ENCODE measurements at regions not wholly inside any gene's neighbourhood (a gene's known extent, or its start where the extent isn't known, plus 50 kb on each side); places are given as distances from the start of the nearest gene placed in this dataset.
"Not testable (repeated sequence)": the region's sequence is repeated elsewhere in the genome, so short reads cannot be mapped to it uniquely, and the experiment has no call there.

DNA sequence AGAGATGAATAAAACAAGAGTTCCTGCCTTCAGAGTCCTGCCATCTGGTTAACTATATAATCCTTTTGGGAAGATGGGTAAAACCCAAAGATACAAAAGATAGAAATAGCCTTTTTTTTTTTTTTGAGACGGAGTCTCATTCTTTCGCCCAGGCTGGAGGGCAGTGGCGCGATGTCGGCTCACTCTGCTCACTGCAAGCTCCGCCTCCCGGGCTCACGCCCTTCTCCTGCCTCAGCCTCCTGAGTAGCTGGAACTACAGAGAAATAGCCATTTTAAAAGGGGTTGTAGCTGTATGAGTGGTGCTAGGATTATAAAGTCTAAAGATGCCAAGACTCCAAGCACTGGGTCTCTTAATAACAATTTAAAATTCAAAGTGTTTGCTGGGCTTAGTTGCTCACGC lies 97.2 kb downstream of the KDR start:
- no peak for DNase-seq (ENCODE audit: low read depth in 1 of 2, low spot score in 1 of 2)

DNA sequence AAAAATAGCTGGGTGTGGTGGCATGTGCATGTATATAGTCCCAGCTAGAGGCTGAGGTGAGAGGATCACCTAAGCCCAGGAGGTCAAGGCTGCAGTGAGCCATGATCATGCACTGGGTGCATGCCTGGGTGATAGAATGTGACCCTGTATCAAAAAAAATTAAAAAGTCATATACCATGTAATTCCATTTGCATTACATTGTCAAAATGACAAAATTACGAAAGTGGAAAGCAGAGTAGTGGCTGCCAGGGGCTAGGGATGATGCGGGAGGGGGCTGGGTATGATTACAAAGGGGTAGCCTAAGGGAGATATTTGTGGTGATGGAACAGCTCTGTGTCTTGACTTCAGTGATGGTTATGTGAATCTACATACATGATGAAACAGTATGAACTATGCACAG lies 97.8 kb downstream of the KDR start:
- DNase-seq (ENCODE audit: low read depth in 1 of 2, low spot score in 1 of 2), result no peak

DNA sequence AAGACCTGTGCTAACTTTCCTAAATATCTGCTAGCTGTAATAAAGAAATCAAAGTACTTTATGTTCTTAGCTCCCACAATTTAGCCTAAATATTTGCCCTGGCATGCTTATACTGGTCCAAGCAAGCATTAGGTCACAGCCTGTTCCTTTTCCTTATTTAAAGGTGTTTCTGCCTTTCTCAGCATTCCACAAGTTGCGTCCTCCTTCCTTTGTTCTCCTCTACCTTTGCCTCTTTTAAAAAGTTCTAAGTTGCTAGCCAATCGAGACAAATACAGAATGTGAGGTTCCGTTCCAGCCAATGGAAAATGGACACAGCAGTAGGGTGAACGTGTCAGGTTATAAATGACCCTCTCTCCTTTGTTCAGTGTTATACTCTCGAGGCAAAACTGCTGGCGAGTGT lies 99.9 kb downstream of the KDR start:
- DNase-seq (ENCODE audit: low read depth in 1 of 2, low spot score in 1 of 2), result not testable (repeated sequence)

DNA sequence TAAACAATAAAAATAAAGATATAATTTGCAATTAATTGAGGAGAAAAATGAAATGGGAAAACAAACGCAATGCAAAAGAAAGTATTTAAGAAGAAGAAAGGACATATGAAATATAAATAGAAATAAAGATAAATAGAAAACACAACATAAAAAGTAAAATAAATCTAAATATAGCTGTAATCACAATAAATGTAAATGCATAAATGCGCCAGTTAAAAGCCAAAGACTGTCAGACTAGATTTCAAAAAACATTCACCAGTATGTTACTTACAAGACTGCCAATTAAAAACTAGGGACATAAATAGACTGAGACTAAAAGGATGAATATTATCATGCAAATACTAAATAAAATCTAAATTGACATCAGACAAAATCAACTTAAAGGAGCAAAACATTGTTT lies 102.4 kb downstream of the KDR start:
- no peak for DNase-seq (ENCODE audit: low read depth in 1 of 2, low spot score in 1 of 2)

DNA sequence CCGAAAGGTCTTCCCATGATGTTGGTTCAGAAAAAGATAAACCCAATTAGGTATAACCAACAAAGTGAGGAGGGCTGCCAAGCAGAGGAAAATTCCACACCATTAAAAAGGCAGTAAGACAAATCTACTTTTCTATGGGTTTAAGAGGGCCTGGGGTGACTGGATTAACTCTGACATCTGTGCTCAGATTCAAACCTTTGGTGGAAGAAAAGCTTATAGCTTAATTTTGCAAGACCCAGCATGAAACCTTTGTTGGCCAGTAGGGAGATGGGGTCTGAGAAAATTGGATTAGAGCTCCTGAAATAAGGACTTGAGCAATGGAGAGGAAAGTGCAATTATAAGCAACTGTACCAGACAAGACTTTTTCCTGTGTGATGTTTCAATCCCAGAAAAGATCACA lies 104.2 kb downstream of the KDR start:
- no peak for DNase-seq (ENCODE audit: low read depth in 1 of 2, low spot score in 1 of 2)

DNA sequence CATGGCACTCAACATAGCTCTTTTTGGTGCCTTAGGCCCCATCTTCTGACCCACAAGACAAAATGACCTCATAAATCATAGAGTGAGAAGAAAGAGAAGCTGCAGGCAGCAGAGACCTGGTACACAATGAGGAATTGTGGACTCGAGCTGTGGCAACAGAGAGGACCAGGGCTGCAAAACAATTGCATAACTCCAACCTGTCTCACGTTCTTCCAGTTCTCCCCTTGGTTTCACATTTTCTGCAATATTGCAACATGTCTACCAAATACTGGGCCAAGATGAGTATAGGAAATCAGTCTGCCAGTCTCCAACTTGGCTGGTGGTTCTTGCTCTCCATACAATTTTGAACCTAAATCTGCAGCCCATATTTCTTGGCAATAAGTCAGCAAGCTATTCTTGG lies 105.3 kb downstream of the KDR start:
- no peak for DNase-seq (ENCODE audit: low read depth in 1 of 2, low spot score in 1 of 2)

DNA sequence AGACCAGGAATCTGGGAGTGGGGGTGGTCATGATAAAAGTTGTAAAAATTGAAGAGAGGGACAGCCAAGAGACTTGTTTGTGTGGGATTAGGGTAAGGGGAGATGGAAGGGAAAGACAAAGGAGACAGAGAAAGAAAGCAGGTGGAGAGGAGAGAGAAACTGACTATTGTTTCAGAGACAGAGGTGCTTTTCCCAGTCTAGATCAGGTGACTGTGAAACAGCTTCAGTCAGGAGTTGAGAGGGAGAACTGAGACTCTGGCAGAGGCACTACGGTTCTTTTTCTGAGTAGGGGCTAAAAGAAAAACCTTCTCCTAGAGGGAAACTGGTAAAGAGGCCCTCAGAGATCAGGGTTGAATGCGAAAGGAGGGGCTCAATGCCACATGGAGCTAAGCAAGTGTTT lies 106.4 kb downstream of the KDR start:
- DNase-seq (ENCODE audit: low read depth in 1 of 2, low spot score in 1 of 2), result no peak

DNA sequence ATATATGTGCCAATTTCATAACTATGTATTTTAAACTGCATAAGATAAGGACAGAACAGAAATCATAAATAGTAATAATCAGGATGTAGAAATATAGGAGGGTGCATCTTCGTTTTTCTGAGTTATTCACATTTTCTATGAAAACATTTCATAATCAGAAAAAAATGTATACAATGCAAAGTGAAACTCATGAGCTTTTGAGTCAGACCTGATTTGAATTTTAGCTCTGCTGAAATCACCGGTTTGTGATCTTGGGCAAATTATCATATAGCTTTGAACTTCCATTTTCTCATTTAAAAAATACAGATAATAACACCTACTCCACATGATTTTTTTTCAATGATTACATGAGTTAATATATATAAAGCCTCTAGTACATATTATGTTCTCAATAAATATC lies 106.9 kb downstream of the KDR start:
- no peak for DNase-seq (ENCODE audit: low read depth in 1 of 2, low spot score in 1 of 2)

DNA sequence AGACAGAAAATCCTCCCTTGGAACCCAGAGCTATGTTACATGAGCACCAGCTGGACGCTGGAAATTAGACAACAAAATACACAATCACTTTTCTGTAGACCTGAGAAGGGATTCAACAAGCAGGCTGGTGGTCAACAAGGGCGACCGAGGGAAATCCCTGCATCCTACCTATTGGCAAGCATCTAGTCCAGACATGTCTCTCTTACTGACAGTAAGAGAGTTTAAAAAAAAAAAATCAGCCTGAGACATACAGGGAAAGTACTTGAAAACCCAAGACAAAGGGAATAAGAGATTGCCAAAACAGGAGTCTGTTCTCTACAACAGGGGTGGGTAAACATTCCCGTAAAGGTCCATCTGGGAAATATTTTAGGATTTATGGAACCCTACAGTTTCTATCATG lies 108.0 kb downstream of the KDR start:
- DNase-seq (ENCODE audit: low read depth in 1 of 2, low spot score in 1 of 2), result no peak

DNA sequence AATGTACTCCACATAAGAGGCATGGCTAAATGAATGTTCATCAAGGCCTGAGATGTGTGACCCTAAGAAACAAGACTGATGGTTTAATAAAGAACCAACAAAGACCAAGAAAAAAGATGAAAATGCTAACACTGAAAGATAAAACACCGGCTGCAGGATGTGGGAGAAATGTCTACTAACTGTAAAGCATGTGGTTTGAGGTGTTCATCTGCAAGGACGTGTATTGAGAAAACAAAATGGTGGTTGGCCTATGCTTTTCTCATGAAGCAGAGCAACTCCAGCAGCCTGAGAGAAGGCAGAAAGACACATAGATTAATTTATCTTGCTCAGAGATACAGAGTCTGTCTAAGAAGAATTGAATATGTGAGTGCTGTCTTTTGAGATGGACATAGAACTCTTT lies 109.3 kb downstream of the KDR start:
- no peak for DNase-seq (ENCODE audit: low read depth in 1 of 2, low spot score in 1 of 2)

DNA sequence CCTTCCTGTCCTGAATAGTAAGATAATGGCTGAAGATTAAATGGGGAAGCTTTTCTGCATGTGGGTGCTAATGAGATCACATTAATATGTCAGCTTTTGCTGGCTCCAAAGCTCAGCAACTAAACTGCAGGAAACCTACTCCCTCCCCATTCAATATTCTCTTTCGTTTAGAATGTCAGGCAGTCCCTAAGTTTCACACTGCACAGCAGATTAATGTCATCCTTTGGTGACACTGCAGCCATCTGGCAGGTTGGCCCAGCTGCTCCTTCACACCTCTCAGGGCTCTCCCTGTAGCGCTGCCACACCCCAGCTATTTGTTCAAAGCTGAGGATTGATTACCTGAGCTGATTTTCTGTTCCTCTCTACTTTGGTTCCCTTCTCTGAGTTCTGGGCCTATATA lies 110.5 kb downstream of the KDR start:
- no peak for DNase-seq (ENCODE audit: low read depth in 1 of 2, low spot score in 1 of 2)

DNA sequence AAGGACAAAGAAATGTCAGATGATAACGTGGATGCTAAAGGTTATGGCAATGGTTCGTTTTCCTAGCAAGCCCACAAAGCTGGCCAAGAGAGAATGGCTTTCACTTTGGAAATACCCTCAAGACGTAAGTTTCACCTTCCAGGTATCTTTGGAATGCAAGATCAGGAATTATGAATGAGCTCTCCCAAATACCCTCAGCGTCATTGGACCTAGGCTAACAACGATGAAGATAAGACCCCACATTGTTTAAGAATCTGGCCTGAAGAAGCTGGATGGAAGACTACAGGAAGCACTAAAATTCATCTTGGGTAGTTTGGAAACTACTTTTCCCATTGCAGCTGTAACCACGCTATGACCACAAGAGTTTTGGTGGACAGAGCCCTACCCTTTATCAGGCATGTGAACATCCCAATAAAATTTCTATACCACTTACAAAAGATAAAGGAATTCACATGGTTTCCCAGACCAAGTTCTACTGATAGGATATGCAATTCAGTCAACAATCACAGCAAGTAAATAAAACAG lies 111.9 kb downstream of the KDR start:
- no peak for DNase-seq (ENCODE audit: low read depth in 1 of 2, low spot score in 1 of 2)

DNA sequence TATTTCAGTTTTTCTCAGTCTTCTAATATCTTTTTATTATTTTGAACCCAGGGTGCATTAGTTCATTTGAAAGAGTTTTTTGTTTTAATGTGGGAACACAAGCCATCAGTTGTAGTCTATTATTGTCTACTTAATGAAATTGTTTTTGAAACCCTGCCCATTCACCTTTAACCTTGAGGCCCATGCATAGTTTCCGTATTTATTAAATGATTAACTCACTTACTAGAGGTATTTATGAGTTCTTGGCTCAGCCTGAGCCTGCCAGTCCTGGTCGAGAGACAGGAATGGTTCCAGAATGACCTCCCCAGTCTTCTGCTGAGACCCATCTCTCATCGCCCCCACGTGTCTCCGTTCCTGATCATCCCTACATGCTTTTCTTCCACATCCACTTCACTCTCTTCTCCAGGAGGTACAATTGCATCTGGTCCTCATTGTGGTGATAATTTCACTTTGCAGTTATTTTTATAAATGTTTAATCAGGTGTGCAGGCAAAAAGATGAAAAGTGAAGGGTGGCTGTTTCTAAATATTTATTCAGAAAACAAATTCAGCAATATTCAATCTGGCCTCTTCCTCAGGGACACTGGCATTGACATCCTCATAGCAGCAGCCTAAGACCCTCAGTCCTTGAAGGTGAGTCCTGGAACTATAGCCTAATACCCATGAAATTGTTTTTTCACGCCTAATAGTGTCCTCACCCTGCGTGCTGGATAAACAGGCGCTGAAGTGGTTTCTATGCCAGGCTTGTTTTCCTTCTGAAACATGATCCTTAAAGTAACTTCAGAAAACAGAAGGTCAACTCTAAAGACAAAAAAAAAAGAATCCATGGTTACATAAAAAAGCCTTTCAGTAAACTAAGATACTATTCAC lies 112.8 kb downstream of the KDR start:
- no peak for DNase-seq (ENCODE audit: low read depth in 1 of 2, low spot score in 1 of 2)

DNA sequence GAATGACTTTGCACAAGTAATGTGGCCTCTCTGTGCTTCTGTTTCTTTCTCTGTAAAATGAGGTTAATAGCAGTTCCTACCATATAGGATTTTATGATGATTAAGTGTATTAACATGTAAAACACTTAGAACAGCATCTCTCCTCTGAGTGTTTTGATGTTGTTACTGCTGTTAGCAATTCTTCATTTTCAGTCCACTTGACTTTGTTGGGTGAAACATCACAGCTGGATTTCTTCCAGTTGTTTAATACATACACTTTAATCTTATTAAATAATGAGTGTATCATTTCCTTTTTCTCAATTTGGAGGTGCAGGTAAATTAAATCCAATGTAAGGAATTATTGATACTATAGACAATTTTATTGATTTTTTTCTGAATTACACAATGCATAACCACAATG lies 113.6 kb downstream of the KDR start:
- no peak for DNase-seq (ENCODE audit: low read depth in 1 of 2, low spot score in 1 of 2)

DNA sequence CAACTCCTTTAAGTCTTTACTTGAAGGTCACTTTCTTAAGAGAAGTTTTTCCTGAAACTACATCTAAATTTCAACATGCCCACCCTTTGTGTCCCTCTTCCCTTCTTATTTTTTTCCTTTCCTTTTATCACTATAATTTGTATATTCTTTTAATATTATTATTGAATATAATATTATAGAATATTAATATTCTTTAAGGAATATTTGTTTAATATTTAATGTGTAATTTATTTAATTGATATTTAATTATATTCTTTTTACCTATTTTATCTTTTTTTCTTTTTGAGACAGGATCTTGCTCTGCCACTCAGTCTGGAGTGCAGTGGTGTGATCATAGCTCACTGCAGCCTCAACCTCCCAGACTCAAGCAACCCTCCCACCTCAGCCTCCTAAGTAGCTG lies 114.8 kb downstream of the KDR start:
- DNase-seq (ENCODE audit: low read depth in 1 of 2, low spot score in 1 of 2), result no peak

DNA sequence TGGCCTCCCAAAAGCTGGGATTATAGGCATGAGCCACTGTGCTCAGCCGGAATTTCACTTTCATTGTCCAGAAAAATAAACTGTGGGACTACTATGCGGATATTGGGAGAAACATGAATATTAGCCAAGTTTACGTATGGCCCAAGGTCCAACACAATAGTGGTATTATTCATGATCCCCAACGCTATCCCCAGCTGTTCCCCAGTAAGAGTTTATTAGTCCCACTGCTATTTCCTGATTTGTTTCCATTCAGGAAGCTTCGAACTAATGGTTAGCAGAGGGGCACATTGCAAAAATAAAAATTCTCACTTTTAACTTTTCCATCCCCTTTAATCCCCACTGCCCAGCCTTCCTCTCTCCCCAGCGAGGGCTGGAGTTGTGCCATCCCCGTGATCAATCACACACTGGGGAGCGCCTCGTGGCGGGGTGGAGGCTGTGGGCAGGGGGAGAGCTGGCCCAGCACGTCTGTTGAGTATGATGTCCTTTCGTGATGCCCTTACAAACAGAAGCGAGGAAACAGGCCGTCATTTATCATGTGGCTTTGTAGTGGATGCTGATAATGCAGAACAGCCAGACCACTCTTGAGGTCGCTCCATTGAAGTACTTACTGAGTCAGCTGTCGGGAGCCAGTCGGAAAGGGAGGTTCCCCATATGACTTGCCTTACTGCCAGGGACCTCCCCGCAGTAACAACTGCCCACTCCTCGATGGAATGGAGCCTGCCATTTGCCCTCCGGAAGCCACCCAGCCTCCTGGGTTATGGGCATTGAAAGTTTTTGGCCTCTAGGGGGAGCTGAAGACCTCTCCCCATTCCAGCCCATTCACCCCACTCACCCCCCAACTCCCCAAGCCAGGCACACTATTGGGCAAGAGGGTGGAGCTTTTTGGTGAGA lies 117.0 kb downstream of the KDR start:
- DNase-seq (ENCODE audit: low read depth in 1 of 2, low spot score in 1 of 2), result no peak

DNA sequence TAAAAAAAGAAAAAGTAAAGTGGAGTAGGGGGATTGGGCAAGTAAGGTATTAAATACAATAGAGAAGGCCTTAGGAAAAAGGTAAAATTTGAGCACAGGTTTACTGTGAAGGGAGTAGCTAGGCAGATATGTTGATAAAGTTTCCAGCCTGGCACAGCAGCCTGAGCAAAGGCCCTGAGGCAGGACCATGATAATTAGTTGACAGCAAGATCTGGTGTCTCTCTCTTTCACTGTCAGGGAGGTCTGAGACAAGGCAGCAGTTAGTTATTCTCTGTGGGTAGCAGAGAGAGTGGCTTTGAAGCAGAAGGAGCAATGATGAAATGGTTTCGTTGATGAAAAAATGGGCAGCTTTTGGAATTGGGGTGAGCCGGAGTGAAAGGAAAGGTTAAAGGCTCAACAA lies 119.5 kb downstream of the KDR start:
- DNase-seq (ENCODE audit: low read depth in 1 of 2, low spot score in 1 of 2), result no peak

DNA sequence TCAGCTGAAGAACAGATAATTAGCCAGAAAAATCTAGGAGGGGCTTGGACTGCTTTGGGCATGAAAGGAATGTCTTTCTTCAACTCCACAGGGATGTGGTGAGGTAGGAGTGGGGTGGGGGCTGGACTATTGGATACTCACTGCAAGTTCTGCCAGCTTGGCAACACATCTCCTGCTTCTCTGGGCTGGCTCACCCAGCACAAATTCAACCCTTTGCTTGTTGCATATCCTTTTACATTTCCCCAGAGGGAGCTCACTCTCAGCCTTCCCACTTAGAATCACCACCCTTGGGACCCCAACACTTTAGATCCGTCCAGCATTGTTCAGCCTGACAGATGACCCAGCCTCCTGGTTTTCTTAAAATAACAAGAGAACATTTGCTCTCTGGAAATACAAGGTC lies 120.6 kb downstream of the KDR start:
- no peak for DNase-seq (ENCODE audit: low read depth in 1 of 2, low spot score in 1 of 2)

DNA sequence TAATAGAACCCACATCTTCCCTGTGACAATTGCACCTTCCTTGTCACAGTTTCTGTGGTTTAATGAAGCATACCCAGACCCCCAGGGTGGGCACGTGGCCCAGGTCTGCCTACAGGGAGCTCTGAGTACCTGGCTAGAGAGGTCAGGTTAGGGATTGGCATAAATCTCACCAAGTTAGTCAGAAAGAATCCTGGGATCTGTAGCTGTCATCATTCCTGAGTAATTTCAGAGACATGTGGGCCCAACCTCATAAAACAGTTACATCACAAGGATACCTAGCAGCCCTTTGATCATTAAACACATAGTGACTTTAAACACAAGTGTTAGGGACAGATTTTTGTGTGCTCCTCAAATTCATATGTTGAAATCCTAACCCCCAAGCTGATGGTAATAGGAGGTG lies 123.0 kb downstream of the KDR start:
- DNase-seq (ENCODE audit: low read depth in 1 of 2, low spot score in 1 of 2), result no peak

DNA sequence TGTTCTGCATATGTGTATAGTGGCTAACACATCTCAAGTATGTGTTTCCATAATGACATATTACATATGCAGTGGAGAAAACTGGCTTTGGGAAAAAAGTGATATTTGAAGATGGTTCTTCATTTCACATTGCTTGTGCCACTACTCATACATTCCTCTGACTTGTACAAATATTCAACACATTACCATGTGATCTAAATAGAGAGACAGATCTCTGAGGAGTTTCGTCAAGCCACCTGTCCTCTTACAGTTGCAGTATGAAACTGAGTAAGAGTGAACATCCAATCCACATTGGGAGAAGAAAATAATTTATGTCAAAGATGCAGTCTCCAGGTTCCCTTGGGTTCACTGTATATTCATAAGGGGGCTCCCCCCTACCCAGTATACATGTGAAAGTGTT lies 123.9 kb downstream of the KDR start:
- DNase-seq (ENCODE audit: low read depth in 1 of 2, low spot score in 1 of 2), result no peak

DNA sequence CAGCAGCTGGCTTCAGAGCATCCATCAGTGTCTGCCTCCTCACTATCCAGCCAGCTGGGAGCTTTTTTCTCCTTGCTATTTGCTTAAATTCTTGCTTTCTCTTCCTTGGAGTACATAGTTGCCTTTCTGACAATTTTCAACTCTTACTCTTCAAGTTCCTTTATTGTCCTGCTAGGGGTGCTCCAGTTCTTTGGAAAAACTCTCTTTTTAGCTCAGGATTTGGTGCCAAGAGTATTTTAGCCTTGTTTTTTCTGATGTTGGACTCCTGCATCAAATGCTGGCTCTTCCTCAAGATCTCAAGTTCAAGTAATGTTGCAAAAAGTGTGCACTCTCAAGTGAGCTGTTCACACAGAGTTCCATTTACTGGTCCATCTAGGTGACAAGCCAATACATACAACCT lies 126.4 kb downstream of the KDR start:
- no peak for DNase-seq (ENCODE audit: low read depth in 1 of 2, low spot score in 1 of 2)

DNA sequence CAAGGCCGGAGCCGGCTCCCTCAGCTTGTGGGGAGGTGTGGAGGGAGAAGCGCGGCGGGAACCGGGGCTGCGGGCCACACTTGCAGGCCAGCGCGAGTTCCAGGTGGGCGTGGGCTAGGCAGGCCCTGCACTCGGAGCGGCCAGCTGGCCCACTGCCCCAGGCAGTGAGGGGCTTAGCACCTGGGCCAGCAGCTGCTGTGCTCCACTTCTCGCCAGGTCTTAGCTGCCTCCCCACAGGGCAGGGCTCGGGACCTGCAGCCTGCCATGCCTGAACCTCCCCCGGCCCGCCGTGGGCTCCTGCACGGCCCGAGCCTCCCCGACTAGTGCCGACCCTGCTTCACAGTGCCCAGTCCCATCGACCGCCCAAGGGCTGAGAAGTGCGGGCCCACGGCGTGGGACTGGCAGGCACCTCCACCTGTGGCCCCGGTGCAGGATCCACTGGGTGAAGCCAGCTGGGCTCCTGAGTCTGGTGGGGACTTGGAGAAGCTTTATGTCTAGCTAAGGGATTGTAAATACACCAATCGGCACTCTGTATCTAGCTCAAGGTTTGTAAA lies 131.8 kb downstream of the KDR start:
- DNase-seq (ENCODE audit: low read depth in 1 of 2, low spot score in 1 of 2), result not testable (repeated sequence)

Measured in activated CD4-positive, alpha-beta T cell treated with anti-CD3 and anti-CD28 coated beads, Interleukin-2, amount 50 U/mL, for 24 hours (primary cell).